Transverse colon (tissue), 4 donors: ENCODE measurements at regions not wholly inside any gene's neighbourhood (a gene's known extent, or its start where the extent isn't known, plus 50 kb on each side); places are given as distances from the start of the nearest gene placed in this dataset.

Source experiments
- DNase-seq: peaks from one replicate; pipeline ENCODE4 v3.0.0-alpha.2; 2019
- H3K27ac ChIP-seq, 4 donors: fragments of 200-600 bp; sonication (generic); 2 replicates each; pipeline ENCODE4 v1.5.1; 2016 to 2018; ENCODE audit warnings: inconsistent platforms in 4 of 4
- H3K27me3 ChIP-seq: fragments of 200-600 bp; sonication (generic); 2 replicates; pipeline ENCODE4 v1.5.1; 2017; ENCODE audit warnings: inconsistent platforms
- H3K36me3 ChIP-seq, 4 donors: fragments of 200-600 bp; sonication (generic); 2 replicates each; pipeline ENCODE4 v1.5.1; 2017 to 2019; ENCODE audit warnings: inconsistent platforms in 4 of 4
- H3K4me1 ChIP-seq, 4 donors: fragments of 200-600 bp; sonication (generic); 2 replicates each; pipeline ENCODE4 v1.5.1; 2017 to 2020; ENCODE audit warnings: inconsistent platforms in 4 of 4
- H3K4me3 ChIP-seq, 4 donors: fragments of 200-600 bp; sonication (generic); 1 replicate in 1 of 4; 2 replicates in 3 of 4; pipeline versions ENCODE4 v1.5.1 to v1.6.1; 2017 to 2019; ENCODE audit warnings: inconsistent platforms in 4 of 4
- H3K9me3 ChIP-seq, 2 donors: fragments of 200-600 bp; sonication (generic); 2 replicates each; pipeline ENCODE4 v1.5.1; 2017 to 2019; ENCODE audit warnings: inconsistent platforms in 2 of 2
- EP300 ChIP-seq: sonication (generic); formaldehyde crosslinking; IDR thresholded peaks from one replicate; pipeline ENCODE4 v1.6.1; 2017; ENCODE audit warnings: antibody characterized with exemption, low read depth
- POLR2A ChIP-seq: fragments of 450-650 bp; IDR thresholded peaks from one replicate; pipeline ENCODE4 v1.6.1; 2016; ENCODE audit warnings: antibody characterized with exemption, mild to moderate bottlenecking, moderate library complexity
- POLR2AphosphoS5 ChIP-seq, 3 donors: sonication (generic); formaldehyde crosslinking; IDR thresholded peaks; one replicate each; pipeline ENCODE4 v1.6.1; 2016; ENCODE audit warnings: antibody characterized with exemption in 3 of 3
- WGBS, 2 donors: methylation state at CpG; one replicate each; pipeline ENCODE4 v1.1.5; 2018; ENCODE audit warnings: low coverage in 1 of 2; 5-methylcytosine and 5-hydroxymethylcytosine counted together
- in situ Hi-C, 4 donors: fragments of 200-750 bp; cut with MboI; loops; one replicate each; pipeline versions ENCODE4 v1.15.0 to v1.15.1; 2017; ENCODE audit warnings: low sequenced_read_pairs in 3 of 4, low pct_ligation_motif_present in 1 of 4, low pct_unique_long_range_greater_than_20kb in 1 of 4
- intact Hi-C: fragments of 100-400 bp; cut with DNase I; formaldehyde crosslinking; loops from one replicate; pipeline ENCODE4 v1.15.1; 2023; ENCODE audit warnings: low total_unique reads
- TF ChIP-seq, protein P1 (sequence below), 5 experiments: fragments of 200-600 bp in 3 of 5; fragments of 450-650 bp in 2 of 5; sonication (generic) in 3 of 5; IDR thresholded peaks; 1 replicate in 2 of 5; 2 replicates in 3 of 5; pipeline ENCODE4 v1.5.1; 2016 to 2017; ENCODE audit warnings: antibody characterized with exemption in 5 of 5, inconsistent platforms in 3 of 5, mild to moderate bottlenecking in 2 of 5, moderate library complexity in 1 of 5

DNA sequence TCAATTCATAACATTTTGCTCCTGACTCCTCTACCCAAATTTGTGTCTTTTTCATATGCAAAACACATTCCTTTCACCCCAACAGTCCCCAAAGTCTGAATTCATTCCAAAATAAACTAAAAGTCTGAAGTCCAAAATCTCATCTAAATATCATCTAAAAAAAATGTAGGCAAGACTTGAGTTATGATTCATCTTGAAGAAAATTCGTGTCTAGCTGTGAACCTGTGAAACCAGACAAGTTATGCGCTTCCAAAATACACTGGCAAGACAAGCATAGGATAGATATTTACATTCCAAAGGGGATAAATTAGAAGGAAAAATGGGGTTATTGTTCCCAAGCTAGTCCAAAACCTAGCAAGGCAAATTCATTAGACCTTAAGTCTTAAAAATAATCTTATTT is 1302.0 kb upstream of the GBE1 start:
- Histone ChIP-seq H3K4me3 (no peak overlapping the region), H3K27me3 (no peaks in the 10 kb centered on the region), H3K36me3 (no peaks in the 10 kb centered on the region), H3K9me3 (peaks cover 0 to 5% of the 10 kb centered on the region in 2 donors), H3K27ac (no peak overlapping the region), H3K4me1 (no peaks in the 10 kb centered on the region)
- in situ Hi-C loops = no loop called here
- no peak for TF ChIP-seq EP300
- TF ChIP-seq POLR2AphosphoS5 (IDR thresholded peaks at IDR 0.05) = no peak
- TF ChIP-seq, protein P1, sequence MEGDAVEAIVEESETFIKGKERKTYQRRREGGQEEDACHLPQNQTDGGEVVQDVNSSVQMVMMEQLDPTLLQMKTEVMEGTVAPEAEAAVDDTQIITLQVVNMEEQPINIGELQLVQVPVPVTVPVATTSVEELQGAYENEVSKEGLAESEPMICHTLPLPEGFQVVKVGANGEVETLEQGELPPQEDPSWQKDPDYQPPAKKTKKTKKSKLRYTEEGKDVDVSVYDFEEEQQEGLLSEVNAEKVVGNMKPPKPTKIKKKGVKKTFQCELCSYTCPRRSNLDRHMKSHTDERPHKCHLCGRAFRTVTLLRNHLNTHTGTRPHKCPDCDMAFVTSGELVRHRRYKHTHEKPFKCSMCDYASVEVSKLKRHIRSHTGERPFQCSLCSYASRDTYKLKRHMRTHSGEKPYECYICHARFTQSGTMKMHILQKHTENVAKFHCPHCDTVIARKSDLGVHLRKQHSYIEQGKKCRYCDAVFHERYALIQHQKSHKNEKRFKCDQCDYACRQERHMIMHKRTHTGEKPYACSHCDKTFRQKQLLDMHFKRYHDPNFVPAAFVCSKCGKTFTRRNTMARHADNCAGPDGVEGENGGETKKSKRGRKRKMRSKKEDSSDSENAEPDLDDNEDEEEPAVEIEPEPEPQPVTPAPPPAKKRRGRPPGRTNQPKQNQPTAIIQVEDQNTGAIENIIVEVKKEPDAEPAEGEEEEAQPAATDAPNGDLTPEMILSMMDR (IDR thresholded peaks at IDR 0.05) = no peak
- TF ChIP-seq POLR2A = no peak
- intact Hi-C loops = no loop called here
- no peak for DNase-seq
- 56 to 65% methylated on average over 2 of the region's 2 CpGs for WGBS, 2 donors

DNA sequence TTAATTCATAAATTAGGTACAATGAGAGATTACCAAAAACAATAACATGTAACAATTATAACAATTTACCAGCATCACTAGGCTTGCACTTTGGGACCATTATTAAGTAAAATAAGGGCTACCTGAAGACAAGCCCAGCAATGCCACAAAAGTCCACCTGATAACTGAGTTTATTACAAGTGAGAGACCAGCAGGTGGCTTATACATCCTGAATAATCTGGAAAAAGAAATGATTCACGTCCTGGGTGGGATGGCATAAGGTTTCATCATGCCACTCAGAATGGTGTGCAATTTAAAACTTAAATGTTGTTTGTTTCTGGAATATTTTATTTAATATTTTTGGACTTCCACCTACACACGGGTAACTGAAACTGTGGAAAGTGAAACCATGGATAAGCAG is 1287.1 kb upstream of the GBE1 start:
- no peaks in the 10 kb centered on the region for H3K9me3 ChIP-seq
- whole genome bisulfite sequencing, 2 donors = 39 to 52% methylated on average over 2 of the region's 2 CpGs
- intact Hi-C loops = no loop called here
- no peak for DNase-seq
- no peaks in the 10 kb centered on the region for H3K4me1 ChIP-seq
- no peak for TF ChIP-seq POLR2AphosphoS5 (IDR thresholded peaks at IDR 0.05)
- no peak for TF ChIP-seq EP300
- TF ChIP-seq POLR2A = no peak
- TF ChIP-seq, protein P1 (IDR thresholded peaks at IDR 0.05) = no peak
- H3K4me3 ChIP-seq = no peak overlapping the region
- H3K36me3 ChIP-seq = no peaks in the 10 kb centered on the region
- H3K27ac ChIP-seq = no peak overlapping the region
- in situ Hi-C loops = no loop called here
- H3K27me3 ChIP-seq = no peaks in the 10 kb centered on the region

DNA sequence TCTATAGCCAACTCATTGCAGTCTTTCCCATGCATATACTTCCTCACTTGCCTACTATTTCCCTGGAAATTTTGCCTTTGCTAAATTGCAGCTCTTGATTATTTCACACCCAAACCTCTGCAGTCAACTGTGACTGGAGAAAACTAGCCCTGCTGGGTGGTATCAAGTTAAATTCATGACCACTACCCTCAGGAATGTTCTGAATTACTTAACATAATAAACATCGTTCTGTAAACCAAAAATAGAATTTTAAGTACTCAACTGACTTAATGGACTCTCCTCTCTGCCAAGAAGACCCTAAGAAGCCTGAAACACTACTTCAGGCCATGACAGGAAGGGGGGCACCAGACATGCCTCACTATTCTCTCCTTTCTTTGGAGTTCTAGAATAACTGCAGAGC is 1278.0 kb upstream of the GBE1 start:
- Histone ChIP-seq H3K27ac (no peak overlapping the region), H3K4me3 (no peak overlapping the region), H3K36me3 (no peaks in the 10 kb centered on the region), H3K27me3 (no peaks in the 10 kb centered on the region), H3K9me3 (no peaks in the 10 kb centered on the region), H3K4me1 (no peaks in the 10 kb centered on the region)
- TF ChIP-seq, protein P1 (IDR thresholded peaks at IDR 0.05) = no peak
- TF ChIP-seq POLR2A (no peak), EP300 (no peak)
- no peak for DNase-seq
- in situ Hi-C loops = no loop called here
- 50 to 71% methylated on average over 1 of the region's 1 CpG for WGBS, 2 donors
- intact Hi-C loops = no loop called here

DNA sequence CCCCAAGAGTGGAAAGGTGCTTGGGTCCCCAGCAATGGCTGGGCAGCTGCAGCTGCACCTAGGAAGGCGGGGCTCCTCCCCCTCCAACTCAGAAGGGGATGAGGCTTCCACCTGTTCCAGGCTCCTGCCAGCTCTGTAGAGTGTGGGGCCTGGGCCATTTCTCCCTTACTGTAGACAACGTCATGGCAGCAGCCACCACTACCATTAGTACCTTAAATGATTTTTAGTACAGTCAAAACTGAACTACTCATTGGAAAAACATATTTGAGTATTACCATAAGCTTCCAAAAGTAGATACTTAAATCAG is 1274.2 kb upstream of the GBE1 start:
- Histone ChIP-seq H3K27me3 (no peaks in the 10 kb centered on the region), H3K27ac (no peak overlapping the region), H3K4me1 (no peaks in the 10 kb centered on the region), H3K36me3 (no peaks in the 10 kb centered on the region), H3K9me3 (no peaks in the 10 kb centered on the region), H3K4me3 (no peak overlapping the region)
- intact Hi-C loops (no loop called here), in situ Hi-C loops (no loop called here)
- TF ChIP-seq POLR2AphosphoS5 (IDR thresholded peaks at IDR 0.05) = no peak
- TF ChIP-seq, protein P1 (IDR thresholded peaks at IDR 0.05) = no peak
- TF ChIP-seq EP300 = no peak
- TF ChIP-seq POLR2A = no peak
- no peak for DNase-seq
- WGBS, 2 donors = 51 to 60% methylated on average over 1 to 2 of the region's 2 CpGs
